B cell (primary cell): ENCODE measurements at regions not wholly inside any gene's neighbourhood (a gene's known extent, or its start where the extent isn't known, plus 50 kb on each side); places are given as distances from the start of the nearest gene placed in this dataset.

Source experiments
- ATAC-seq: fragments of 200-7000 bp; cut with Tn5 transposase; one replicate; pipeline ENCODE4 v1.10.0; 2021; ENCODE audit warnings: low read depth, mild to moderate bottlenecking, moderate number of reproducible peaks, moderate library complexity
- CTCF ChIA-PET: fragments of 350-600 bp; sonication (Branson Sonifier 250); formaldehyde crosslinking; loops from one replicate; lab custom pipeline; 2021; ENCODE audit warnings: antibody characterized with exemption, inconsistent platforms; lab: Charles Lee
- POLR2A ChIA-PET: fragments of 350-600 bp; sonication (Branson Sonifier 250); formaldehyde crosslinking; loops from one replicate; lab custom pipeline; 2021; ENCODE audit warnings: antibody characterized with exemption; lab: Charles Lee
- DNase-seq: peaks from one replicate; pipeline ENCODE4 v3.0.0; 2013
- H2AFZ ChIP-seq: 2 replicates; pipeline ENCODE4 v1.6.1; 2012; ENCODE audit warnings: mild to moderate bottlenecking, low read depth, low read length; ENCODE audit not compliant: insufficient read depth, poor library complexity, severe bottlenecking
- H3K27ac ChIP-seq, 2 donors: 1 replicate in 1 of 2; 2 replicates in 1 of 2; pipeline ENCODE4 v1.5.1; 2012 to 2013; ENCODE audit warnings: low read length in 2 of 2, mild to moderate bottlenecking in 2 of 2, moderate library complexity in 1 of 2
- H3K27me3 ChIP-seq, 4 experiments: fragments of 200-600 bp in 1 of 4; sonication (generic) in 1 of 4; replicated peaks in 1 of 4; 1 replicate in 2 of 4; 2 replicates in 2 of 4; pipeline versions ENCODE4 v1.6.1 to v1.7.0; 2013 to 2016; ENCODE audit warnings: low read length in 3 of 4, mild to moderate bottlenecking in 2 of 4, mixed read lengths in 1 of 4, moderate library complexity in 1 of 4; ENCODE audit not compliant: insufficient read depth in 4 of 4, control insufficient read depth in 3 of 4; ENCODE audit errors: control extremely low read depth in 1 of 4
- H3K36me3 ChIP-seq, 2 experiments: replicated peaks in 1 of 2; 1 replicate in 1 of 2; 2 replicates in 1 of 2; pipeline versions ENCODE4 v1.6.1 to v1.7.1; 2013; ENCODE audit warnings: low read length in 1 of 2; ENCODE audit not compliant: insufficient read depth in 2 of 2, control insufficient read depth in 1 of 2; ENCODE audit errors: control extremely low read depth in 1 of 2, extremely low read depth in 1 of 2
- H3K4me1 ChIP-seq, 2 donors: fragments of 200-600 bp in 1 of 2; sonication (generic) in 1 of 2; 1 replicate in 1 of 2; 2 replicates in 1 of 2; pipeline versions ENCODE4 v1.5.1 to v1.6.1; 2013 to 2017; ENCODE audit warnings: low read length in 2 of 2; ENCODE audit not compliant: control insufficient read depth in 2 of 2, insufficient read depth in 2 of 2
- H3K4me2 ChIP-seq: replicated peaks from 2 replicates; pipeline ENCODE3; 2012; ENCODE audit warnings: mild to moderate bottlenecking, low read depth, low read length; ENCODE audit not compliant: poor library complexity, severe bottlenecking
- H3K4me3 ChIP-seq, 5 experiments: fragments of 200-600 bp in 1 of 5; sonication (generic) in 1 of 5; 1 replicate in 3 of 5; 2 replicates in 2 of 5; pipeline versions ENCODE4 v1.5.1 to v1.7.0; 2011 to 2016; ENCODE audit warnings: low read length in 4 of 5, mild to moderate bottlenecking in 4 of 5, low read depth in 2 of 5, control low read depth in 1 of 5, moderate library complexity in 1 of 5; ENCODE audit not compliant: insufficient read depth in 1 of 5; ENCODE audit errors: control extremely low read depth in 1 of 5, extremely low read depth in 1 of 5
- H3K79me2 ChIP-seq: fragments of 200-600 bp; sonication (generic); one replicate; pipeline ENCODE4 v1.6.0; 2016; ENCODE audit warnings: low read length; ENCODE audit not compliant: control insufficient read depth, insufficient read depth
- H3K9ac ChIP-seq: fragments of 200-600 bp; sonication (generic); 2 replicates; pipeline ENCODE4 v1.6.1; 2017; ENCODE audit warnings: mild to moderate bottlenecking, low read length, moderate library complexity
- H3K9me3 ChIP-seq, 3 donors: one replicate each; pipeline versions ENCODE4 v1.6.1 to v1.7.1; 2013; ENCODE audit warnings: low read length in 2 of 3; ENCODE audit not compliant: control insufficient read depth in 2 of 3, insufficient read depth in 1 of 3; ENCODE audit errors: control extremely low read depth in 1 of 3
- H4K20me1 ChIP-seq: 2 replicates; pipeline ENCODE4 v1.6.0; 2012; ENCODE audit warnings: mild to moderate bottlenecking, low read length; ENCODE audit not compliant: insufficient read depth, control insufficient read depth, poor library complexity, severe bottlenecking
- H3K27ac Mint-ChIP-seq: one replicate; pipeline ENCODE4 v1.8.0; 2021; ENCODE audit warnings: mixed read lengths
- H3K27me3 Mint-ChIP-seq: one replicate; pipeline ENCODE4 v1.8.0; 2021; ENCODE audit warnings: mixed read lengths
- H3K4me1 Mint-ChIP-seq: one replicate; pipeline ENCODE4 v1.8.0; 2021; ENCODE audit warnings: mixed read lengths
- H3K4me3 Mint-ChIP-seq: one replicate; pipeline ENCODE4 v1.8.0; 2021; ENCODE audit warnings: mixed read lengths
- H3K9me3 Mint-ChIP-seq: one replicate; pipeline ENCODE4 v1.8.0; 2022; ENCODE audit warnings: mixed read lengths; ENCODE audit not compliant: insufficient read depth
- EZH2 ChIP-seq: IDR thresholded peaks from 2 replicates; pipeline ENCODE4 v1.6.1; 2012; ENCODE audit warnings: borderline replicate concordance, low read depth, mild to moderate bottlenecking, moderate library complexity, low read length; ENCODE audit not compliant: insufficient read depth, poor library complexity, severe bottlenecking
- WGBS: methylation state at CpG from one replicate; pipeline ENCODE4 v1.1.5; 2013; ENCODE audit warnings: missing lambda C conversion rate; ENCODE audit not compliant: insufficient coverage; 5-methylcytosine and 5-hydroxymethylcytosine counted together
- intact Hi-C: fragments of 100-400 bp; cut with micrococcal nuclease; formaldehyde crosslinking; loops from one replicate; pipeline ENCODE4 v1.10.0; 2022
- TF ChIP-seq, protein P1 (sequence below): fragments of 200-600 bp; IDR thresholded peaks from one replicate; pipeline ENCODE4 v1.8.0; 2022; ENCODE audit warnings: antibody characterized with exemption, mild to moderate bottlenecking

DNA sequence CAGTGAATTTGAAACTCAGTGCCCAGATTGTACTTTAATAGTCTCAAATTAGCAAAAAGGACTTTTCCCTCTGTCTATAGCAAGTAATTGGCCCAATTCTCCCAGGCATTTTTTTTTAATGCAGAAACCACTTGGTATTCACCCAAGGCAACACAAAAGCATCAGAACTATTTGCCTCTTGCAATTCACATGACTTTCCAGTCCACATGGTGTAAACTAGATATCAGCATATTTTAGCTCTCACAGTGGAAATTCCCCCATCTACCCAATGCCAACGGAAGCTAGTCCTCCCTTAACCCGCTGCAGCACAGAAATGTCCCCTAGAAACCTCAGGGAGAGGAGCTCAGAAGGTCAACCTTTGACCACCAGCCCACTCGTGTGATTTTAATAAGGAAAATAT lies 103.4 kb upstream of the CDYL start:
- H3K27ac Mint-ChIP-seq = no peak overlapping the region
- no peak overlapping the region for H3K27ac ChIP-seq
- DNase-seq = no peak

DNA sequence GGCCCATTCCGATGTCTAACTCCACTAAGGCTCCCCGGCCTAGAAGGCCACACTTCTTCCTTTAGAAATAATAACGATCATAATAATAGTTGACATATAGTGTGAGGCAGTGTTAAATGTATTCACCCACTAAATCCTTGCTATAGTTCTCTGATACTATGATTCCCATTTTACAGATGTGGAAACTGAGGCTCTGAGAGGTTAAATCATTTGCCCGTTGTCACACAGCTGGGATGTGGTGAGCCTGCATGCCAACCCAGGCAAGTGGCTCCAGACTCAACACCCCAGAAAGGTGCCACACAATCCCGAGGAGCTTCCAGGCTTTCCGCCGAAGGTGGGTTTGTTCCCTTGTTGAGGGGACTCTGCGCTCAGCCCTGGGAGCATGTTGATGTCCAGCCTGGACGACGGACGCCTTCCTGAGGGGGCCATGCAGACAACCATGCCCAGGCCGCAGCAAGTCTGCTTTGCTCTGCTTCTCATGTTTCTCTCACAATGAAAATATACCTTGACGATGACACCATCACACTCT lies 104.6 kb upstream of the CDYL start:
- TF ChIP-seq EZH2 = no peak
- TF ChIP-seq, protein P1, sequence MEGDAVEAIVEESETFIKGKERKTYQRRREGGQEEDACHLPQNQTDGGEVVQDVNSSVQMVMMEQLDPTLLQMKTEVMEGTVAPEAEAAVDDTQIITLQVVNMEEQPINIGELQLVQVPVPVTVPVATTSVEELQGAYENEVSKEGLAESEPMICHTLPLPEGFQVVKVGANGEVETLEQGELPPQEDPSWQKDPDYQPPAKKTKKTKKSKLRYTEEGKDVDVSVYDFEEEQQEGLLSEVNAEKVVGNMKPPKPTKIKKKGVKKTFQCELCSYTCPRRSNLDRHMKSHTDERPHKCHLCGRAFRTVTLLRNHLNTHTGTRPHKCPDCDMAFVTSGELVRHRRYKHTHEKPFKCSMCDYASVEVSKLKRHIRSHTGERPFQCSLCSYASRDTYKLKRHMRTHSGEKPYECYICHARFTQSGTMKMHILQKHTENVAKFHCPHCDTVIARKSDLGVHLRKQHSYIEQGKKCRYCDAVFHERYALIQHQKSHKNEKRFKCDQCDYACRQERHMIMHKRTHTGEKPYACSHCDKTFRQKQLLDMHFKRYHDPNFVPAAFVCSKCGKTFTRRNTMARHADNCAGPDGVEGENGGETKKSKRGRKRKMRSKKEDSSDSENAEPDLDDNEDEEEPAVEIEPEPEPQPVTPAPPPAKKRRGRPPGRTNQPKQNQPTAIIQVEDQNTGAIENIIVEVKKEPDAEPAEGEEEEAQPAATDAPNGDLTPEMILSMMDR = no peak
- Mint-ChIP-seq H3K4me3 (no peak overlapping the region), H3K27me3 (peaks cover 17% of the 10 kb centered on the region), H3K4me1 (no peaks in the 10 kb centered on the region), H3K27ac (no peak overlapping the region), H3K9me3 (no peaks in the 10 kb centered on the region)
- peaks cover 0 to 3% (median 1%) of the 10 kb centered on the region in 4 experiments for H3K27me3 ChIP-seq
- ChIA-PET CTCF (no interaction called here), POLR2A (no interaction called here)
- ATAC-seq (no peak), DNase-seq (no peak)
- no peaks in the 10 kb centered on the region for H3K4me1 ChIP-seq
- no peaks in the 10 kb centered on the region for H4K20me1 ChIP-seq
- no peaks in the 10 kb centered on the region for H3K79me2 ChIP-seq
- H3K27ac ChIP-seq = no peak overlapping the region
- WGBS = 93% methylated on average over 9 of the region's 13 CpGs
- H3K4me2 ChIP-seq = no peak overlapping the region
- H3K4me3 ChIP-seq = no peak overlapping the region
- no peak overlapping the region for H2AFZ ChIP-seq
- no peaks in the 10 kb centered on the region for H3K36me3 ChIP-seq
- no peak overlapping the region for H3K9ac ChIP-seq
- H3K9me3 ChIP-seq = no peaks in the 10 kb centered on the region
- intact Hi-C loops = no loop called here

More for the DNA sequence above, 103.4 kb upstream of the CDYL start:
- Histone ChIP-seq H3K36me3 (no peaks in the 10 kb centered on the region), H3K9ac (no peak overlapping the region), H3K79me2 (no peaks in the 10 kb centered on the region), H3K4me1 (no peaks in the 10 kb centered on the region), H2AFZ (no peak overlapping the region), H3K27me3 (peaks cover 0 to 3% (median 1%) of the 10 kb centered on the region in 4 experiments), H3K4me2 (no peak overlapping the region), H3K9me3 (no peaks in the 10 kb centered on the region), H4K20me1 (no peaks in the 10 kb centered on the region), H3K4me3 (no peak overlapping the region)
- peaks cover 16% of the 10 kb centered on the region for H3K27me3 Mint-ChIP-seq
- no peaks in the 10 kb centered on the region for H3K4me1 Mint-ChIP-seq
- H3K9me3 Mint-ChIP-seq = no peaks in the 10 kb centered on the region
- TF ChIP-seq EZH2 = no peak
- TF ChIP-seq, protein P1 = no peak
- no peak overlapping the region for H3K4me3 Mint-ChIP-seq
- ChIA-PET CTCF (no interaction called here), POLR2A (no interaction called here)
- 100% methylated on average over 2 of the region's 3 CpGs for WGBS
- no peak for ATAC-seq
- intact Hi-C loops = no loop called here
